GM21526 (cell line): ENCODE measurements at regions not wholly inside any gene's neighbourhood (a gene's known extent, or its start where the extent isn't known, plus 50 kb on each side); places are given as distances from the start of the nearest gene placed in this dataset.

Experiments
- ATAC-seq: cut with Tn5 transposase; IDR thresholded peaks from one replicate; pipeline ENCODE4 v1.9.1; 2021; ENCODE audit warnings: moderate library complexity; ENCODE audit not compliant: unreplicated experiment, low FRiP score

DNA sequence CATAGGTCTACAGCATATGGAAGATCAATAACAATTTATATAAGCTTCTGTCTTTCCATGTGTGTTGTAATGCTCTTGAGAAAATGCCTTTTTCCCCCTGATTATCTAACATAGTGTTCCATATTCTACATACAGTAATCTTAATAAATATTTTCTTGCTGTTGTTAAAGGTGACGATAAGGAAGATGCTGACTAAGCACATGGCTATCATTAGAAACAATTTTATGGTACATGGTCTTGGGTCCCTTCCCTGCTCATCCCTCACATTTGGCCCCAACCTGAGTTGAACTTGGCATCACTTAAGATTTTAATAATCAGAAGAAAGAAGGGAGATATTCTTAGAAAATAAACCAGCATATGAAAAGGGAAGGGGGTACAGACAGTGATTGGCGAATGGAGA lies 382.1 kb upstream of the CDH20 start:
- ATAC-seq, result no peak

DNA sequence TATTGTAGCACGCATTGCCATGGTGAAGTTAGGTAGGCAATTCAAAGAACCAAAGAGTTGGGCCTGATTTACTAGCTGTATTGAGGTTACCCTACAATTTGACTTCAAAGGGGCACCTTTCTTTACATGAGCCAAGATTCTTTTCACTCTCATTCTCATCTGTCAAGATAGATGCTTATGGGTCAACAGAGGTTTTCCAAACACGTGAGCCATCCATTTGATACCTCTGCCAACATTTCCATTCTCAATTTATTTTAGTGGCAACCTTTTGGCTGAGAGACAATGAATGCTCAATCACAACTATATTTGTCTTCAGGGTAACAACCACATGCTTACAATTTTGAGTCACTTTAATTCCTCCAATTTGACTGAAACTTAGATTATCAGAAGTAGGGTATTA lies 370.6 kb upstream of the CDH20 start:
- ATAC-seq, result no peak

DNA sequence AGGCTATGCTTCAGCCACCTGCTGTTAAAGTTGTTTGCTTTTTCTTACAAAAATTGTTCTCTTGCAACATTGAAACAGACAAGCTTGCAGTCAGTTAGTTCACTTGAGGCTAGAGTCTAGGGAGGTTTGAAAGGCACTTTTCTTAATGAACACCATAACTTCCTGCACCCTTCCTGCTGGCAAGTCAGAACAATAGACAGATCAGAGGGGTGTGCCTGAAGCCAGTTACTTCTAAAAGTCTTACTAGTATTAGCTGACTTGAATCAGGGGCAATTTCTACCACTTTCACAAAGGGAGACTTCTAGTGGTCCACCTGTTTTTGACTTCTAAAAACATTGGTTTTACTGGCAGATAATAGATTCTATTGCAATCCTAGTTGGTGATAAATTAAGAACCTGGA lies 367.4 kb upstream of the CDH20 start:
- ATAC-seq, result no peak

DNA sequence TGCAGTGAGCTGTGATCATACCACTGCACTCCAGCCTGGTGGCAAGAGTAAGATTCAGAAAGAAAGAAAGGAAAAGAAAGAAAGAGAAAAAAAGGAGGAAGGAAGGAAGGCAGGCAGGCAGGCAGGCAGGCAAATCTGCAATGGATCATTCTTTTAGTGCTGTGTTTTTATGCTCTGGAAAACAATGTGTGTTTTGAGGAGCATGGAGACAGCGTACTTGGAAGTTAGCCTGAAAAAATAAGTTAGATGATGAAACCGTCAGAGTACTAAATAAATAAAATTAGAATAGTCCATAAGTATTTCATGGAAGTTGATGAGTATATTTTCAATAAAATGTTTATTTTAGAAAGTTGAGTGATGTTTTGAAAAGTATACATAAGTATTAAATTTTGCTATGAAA lies 366.4 kb upstream of the CDH20 start:
- ATAC-seq, result no peak

DNA sequence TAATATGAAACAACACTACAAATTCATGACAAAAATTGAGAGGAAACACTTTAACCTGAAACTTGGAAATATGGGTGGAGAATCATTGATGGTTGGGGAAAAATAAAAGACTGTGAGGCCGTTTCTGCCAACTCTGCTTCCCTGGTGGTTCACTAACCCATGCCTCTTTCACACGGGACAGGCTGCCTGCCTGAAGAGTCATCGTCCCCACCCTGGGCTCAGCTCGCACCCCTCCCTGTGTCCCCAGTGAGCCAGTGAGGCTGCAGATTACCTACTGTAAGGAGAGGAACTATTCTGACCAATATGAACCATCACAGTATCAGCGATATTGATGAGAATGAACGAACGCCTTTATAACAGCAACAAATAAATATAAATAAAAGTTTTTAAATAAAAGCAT lies 357.8 kb upstream of the CDH20 start:
- ATAC-seq, result no peak

DNA sequence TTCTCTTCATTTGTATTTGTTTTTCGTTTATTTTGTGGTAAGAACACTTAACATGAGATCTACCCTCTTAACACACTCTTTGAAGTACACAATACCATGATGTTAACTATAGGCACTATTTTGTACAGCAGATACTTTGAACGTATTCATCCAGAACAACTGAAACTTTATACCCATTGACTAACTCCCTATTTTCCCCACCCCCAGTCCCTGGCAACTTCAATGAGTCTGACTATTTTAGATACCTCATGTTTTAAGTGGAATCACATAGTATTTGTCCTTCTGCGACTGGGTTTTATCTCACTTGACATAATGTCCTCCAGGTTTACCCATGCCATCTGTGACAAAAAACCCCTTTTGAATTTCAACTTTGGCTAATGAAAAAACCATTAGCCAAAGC lies 356.3 kb upstream of the CDH20 start:
- ATAC-seq, result no peak

DNA sequence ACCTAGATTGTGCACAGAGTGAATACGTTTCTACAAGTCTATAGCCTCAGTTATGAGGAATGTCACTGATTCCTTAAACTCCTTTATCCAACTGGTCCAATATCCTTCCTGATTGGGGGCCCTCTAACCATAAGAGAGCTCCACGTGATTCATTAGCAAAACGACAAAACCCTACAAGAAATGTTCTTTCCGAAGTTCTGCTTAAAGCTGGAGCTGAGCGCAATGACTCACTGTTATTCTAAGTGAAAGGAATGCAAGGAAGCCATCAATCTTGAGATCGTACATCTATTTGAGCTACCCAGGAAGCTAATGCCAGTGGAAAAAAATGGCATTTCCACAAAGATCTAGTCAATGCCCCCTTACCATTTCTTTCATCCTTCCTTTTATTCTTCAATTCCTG lies 354.9 kb upstream of the CDH20 start:
- no peak for ATAC-seq

DNA sequence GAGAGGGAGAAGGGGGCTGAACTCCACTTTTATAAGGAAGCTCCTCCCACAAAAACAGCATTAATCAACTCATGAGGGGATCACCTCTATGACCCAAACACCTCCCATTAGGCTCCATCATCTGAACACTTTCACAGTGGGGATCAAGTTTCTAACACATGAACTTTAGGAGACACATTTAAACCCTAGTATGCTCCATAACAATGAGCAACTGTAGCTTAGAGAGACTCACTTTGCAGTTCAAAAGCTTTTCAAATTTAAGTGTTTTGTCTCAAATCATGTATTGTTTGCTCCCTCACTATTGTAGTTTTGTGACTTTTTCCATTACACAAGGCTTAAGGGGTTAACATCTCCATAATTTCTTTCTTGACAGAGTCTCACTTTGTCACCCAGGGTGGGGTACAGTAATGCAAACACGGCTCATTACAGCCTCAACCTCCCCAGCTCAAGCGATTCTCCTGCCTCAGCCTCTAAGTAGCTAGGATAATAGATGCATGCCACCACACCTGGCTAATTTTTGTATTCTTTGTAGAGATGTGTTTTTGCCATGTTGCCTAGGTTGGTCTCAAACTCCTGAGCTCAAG lies 352.7 kb upstream of the CDH20 start:
- ATAC-seq, result no peak

DNA sequence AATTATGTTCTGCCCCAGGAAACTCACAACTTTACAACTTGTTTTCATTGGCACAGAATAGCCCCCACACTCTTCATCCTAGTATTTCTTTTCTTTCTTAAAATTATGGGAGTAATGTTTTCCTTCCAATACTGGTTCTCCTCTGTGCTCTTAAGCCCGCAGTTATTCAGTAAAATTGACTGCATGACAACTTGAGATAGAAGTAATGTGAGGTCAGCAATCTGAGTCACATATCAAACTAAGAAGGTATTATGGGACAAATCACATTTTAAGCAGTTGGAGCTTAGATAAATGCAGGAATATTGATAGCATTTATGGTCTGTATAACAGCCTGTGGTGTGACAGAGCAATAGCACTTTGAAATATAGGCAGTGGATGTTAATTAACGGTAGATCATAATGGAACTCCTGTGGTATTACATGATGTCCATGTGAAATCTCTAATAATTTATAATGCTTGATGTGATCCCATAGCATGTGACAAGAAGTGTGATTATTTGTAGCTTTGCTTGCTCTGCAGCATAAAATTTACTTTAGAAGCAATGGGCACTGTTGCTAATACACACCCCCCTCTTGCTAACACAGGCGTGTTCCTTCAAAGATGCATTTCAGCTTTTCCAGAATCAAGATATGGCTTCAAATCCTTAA lies 351.4 kb upstream of the CDH20 start:
- ATAC-seq, result no peak

DNA sequence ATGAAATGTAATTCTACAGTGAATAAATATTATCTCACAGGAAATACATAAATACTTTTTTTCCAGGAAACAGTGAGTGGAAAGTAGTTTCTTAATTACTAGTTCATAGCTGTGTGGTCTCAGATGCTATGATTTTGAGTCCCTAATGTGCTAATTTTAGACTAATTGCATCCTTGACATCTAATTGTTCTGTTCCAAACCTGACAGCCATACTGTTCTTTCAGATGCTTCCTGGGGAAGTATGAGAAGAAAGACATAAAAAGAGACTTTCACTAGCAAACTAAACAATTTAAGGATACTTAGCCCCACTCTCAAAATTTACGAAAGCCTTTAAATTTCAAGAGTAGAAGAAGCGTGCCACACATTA lies 350.9 kb upstream of the CDH20 start:
- no peak for ATAC-seq

DNA sequence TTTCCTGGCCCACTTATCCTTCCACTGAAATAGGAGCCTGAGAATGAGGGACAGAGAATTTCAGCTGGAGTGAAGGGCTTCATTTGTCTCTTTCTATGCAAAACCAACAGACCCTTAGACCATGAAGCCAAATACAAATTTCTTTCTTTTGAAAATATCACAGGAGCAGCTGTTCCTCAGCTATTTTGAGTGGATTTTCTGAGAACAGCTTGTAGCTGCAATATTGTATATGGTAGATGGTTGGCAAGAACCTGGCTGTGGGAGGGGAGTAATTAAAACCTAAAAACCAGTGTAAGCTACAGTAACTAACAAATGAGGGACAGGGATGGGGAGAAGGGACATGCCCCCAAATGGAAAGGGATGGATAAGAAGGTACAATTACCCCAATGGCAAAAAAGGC lies 350.3 kb upstream of the CDH20 start:
- ATAC-seq, result no peak

DNA sequence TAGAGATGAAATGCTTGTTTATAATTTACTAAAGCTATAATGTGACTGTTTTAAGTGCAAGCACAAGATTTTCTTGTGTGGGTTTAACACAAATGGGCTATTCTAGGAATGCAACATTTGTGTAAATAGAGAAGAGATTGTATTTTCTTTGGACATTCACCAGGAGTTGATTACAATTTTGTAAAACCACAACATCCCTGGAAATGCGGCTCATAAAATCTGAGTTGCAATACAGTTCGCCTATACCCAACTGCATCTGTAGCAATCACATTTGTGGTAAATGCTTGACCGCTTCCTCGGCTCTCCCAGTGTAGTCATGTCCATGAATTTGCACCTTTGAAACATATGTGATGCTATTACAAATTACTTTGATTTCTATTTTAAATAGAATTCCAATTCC lies 348.7 kb upstream of the CDH20 start:
- ATAC-seq, result no peak

DNA sequence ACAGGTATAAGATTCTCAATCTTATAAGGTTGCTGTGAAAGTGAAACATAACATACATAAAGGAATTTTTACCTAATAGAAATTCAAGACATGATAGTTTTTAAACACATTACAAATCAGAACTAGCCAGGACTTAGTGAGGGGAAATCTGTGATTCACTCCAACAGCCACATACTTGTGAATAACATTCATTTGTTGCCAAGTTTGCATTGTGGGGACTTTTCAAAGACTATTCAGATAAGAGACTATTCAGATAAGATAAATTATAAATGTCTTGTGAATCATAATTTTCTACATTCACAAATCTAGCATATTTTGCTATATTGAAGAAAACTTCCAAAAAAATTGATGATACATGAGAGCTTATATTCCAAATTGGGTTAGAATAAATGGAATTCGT lies 345.3 kb upstream of the CDH20 start:
- ATAC-seq, result no peak

DNA sequence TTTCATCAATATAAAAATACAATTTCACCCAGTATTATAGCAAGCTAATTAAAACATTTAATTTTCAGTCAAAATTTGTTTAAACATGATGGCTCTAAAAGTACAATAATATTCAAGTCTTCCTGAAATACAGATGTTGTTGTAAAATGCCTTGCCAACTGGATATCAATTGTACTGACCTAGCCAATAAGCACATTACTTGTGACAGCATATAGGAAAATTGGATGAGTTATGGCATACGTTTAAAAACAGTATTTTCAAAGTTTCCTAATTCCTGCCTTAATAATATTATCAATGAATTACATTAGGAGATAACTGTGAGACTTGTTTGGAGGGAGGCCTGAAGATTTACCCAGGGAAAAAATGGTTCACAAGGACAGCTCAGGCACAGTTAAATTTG lies 336.9 kb upstream of the CDH20 start:
- ATAC-seq, result no peak

DNA sequence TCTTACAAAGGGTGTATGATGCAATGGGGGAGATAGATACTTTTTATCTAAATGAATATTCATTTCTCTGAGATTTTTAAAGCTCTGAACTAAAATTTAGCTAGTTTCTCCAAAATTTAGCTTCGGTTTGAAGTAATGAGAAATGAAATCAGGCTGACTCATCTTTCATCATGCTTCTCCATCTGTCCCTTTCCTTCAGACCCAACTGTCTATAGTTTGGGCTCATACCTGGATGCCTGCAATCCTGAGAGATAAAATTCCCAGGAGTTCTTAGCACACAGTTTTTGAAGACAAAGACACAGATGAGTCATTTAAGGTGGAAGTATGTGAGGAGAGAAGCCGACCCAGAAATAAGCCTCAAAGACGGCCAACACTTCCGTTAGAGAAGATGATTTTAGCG lies 336.4 kb upstream of the CDH20 start:
- ATAC-seq, result no peak

DNA sequence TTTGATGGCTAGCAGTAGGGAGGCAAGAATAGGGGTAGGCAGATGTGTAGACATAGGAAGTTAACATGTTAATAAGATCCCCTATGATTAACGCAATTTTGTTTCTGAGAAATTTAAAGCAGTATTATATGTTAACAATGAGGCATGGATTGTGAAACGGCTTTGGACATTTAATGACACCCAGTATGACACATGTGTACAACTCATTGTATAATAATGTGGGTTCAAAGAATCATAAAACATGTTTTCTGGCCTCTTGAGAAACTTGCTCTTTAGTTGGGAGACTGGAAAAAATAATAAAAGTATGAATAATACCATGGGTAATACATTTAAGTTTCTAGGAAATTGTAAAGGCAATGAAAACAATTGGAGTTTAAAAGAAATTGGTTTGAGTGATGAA lies 332.1 kb upstream of the CDH20 start:
- ATAC-seq, result no peak

DNA sequence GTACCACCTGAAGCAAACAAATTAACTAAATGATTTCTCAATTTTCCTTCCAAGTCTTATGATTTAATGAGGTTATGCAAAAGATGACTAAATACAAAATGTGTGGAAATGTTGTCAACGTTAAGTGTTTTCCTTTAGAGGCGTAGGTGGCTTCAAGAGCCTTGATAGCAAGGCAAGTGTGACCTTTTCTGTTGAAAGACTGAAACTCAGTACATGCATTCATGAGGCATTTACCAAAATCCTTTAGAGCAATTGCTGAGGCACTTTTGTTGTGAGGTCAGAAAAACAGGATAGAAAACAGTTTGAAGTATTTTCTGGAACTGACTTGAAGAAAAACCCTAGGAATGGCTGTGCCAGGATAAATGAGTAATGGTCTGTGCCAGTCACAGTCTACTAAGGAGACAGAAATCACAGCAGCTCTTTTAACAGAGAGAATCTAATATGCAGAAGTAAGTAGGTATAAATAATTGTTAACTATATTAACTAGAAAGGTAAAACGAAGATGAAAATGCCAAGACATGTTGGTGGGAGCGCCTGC lies 326.5 kb upstream of the CDH20 start:
- no peak for ATAC-seq

DNA sequence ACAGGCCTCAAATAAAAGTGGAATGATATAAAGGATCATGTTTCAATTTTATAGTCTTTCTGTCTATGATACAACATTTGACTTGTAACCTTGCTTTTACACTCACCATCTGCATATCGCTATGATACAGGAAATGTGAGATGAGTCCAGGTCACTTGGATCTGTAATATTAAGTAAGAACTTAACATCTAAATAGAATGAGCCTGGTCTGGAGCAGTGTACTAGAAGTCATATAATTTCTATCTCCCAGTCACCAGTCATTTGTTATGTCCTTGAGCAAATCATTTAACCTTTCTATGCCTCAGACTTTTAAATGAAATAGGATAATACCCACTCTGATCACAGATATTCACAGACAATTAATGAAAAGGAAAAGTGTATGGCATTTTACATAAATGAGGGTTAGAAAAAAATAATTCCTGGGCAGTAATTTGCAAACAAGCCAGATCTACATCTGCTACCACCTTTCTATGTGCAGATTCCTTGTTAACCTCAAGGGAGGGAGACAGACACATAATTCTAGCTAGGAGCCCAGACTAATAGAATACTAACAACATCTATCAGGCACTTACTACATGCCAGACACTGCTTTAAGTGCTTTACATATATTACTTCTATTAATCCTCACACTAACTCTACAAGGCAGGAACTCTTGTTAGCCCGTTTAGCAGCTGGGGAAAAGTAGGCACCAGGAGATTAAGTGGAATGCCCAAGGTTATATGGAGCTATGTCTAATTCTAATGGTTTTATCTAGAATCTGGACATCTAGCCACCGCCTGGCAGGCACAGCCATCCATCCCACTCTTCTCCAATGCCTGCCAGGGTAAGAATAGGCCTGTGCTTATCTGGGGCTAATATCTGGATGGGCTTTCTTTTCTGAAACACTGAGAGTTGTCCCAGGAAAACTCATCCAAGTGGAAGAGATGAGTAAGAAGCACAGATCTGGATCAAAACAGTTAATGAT lies 313.6 kb upstream of the CDH20 start:
- no peak for ATAC-seq

DNA sequence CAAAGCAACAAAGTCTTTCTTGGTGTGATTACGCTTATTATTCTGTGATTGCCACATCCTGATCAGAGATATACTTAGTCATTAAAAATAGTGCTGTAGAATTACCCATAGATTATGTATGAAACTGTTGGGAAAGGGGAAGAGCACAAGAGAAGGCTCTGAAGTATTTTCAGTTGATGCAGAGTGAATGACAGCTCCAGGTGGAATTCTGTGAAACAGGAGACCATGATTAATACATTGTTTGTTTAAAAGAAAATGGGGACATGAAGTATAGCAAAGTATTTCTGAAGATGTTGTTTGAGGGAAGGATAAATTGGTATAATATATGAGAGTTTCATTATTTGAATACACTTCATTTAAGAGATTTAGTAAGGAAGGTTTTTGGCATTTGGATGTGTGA lies 307.6 kb upstream of the CDH20 start:
- ATAC-seq, result no peak

DNA sequence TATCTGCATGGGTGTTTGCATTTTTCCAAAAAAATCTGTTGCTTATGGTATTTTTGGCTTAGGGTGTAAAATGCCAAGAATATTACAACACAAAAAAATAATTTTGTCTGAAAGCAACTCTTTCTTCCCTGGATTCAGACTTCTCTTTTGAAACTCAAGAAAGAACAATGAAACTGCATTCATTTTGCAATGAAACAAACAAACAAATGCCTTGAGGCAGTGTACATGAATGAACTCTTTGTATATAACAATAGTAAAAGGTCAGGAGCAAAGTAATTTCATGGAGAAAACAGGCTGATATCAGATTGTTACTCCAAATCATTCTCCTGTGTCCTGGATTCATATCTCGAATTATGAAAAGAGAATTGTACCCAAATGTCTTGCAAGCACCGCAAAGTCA lies 301.6 kb upstream of the CDH20 start:
- ATAC-seq, result no peak

DNA sequence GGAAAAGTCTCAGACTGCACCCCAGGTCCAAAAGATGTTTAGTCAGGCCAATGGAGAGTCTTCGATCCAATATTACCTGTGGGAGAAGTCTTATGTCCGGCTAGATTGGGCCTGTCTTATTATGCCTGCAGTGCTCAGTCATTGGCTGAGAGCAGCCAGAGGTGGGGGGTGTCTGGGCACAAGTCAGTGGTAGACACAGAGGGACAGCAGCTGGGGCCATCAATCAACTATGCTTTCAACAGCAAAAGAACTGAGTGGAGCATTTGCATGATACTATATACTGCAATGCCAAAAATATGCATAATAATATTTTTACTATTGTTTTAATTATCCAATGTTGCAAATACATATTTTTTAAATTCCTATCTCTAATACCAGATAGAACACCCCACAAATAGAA lies 298.6 kb upstream of the CDH20 start:
- no peak for ATAC-seq

DNA sequence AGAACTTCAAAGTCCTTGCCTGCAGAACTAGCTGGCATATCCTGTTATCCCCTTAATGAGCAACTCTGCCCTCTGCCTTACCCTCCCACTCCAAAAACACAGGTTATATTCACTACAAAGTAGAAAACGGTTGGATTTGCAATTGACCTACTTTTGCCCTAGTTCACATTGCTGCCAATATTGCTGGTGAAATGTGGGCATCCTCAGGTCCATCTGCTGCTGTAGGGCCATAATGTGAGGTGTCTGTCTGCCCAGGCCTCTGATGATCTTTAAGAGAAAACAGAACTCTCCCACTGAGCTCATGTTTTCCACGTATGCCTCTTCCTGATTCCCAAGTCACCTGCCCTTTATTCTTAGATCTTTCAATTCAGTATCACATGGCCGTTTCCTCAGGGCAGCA lies 294.0 kb upstream of the CDH20 start:
- ATAC-seq, result no peak
